Activated CD4-positive, alpha-beta T cell treated with anti-CD3 and anti-CD28 coated beads, Interleukin-2, amount 10 ng/mL, durations not matched to agents 7 days and 5 days (primary cell): ENCODE measurements at regions not wholly inside any gene's neighbourhood (a gene's known extent, or its start where the extent isn't known, plus 50 kb on each side); places are given as distances from the start of the nearest gene placed in this dataset.

Experiments
- CTCF ChIA-PET: fragments of 350-600 bp; sonication (Branson Sonifier 250); formaldehyde crosslinking; loops from one replicate; lab custom pipeline; 2021; ENCODE audit warnings: antibody characterized with exemption; lab: Charles Lee
- POLR2A ChIA-PET: fragments of 350-600 bp; sonication (Branson Sonifier 250); formaldehyde crosslinking; loops from one replicate; lab custom pipeline; 2021; ENCODE audit warnings: antibody characterized with exemption; lab: Charles Lee
- DNase-seq: peaks from one replicate; pipeline ENCODE4 v3.0.0-alpha.2; 2020
- H3K27ac Mint-ChIP-seq: one replicate; pipeline ENCODE4 v1.8.0; 2021; ENCODE audit warnings: mild to moderate bottlenecking, moderate library complexity, mixed read lengths
- H3K27me3 Mint-ChIP-seq: one replicate; pipeline ENCODE4 v1.8.0; 2021; ENCODE audit warnings: mixed read lengths
- H3K36me3 Mint-ChIP-seq: one replicate; pipeline ENCODE4 v1.8.0; 2021; ENCODE audit warnings: low read depth, mixed read lengths
- H3K4me1 Mint-ChIP-seq: one replicate; pipeline ENCODE4 v1.8.0; 2021; ENCODE audit warnings: mixed read lengths
- H3K4me3 Mint-ChIP-seq: one replicate; pipeline ENCODE4 v1.8.0; 2021; ENCODE audit warnings: mild to moderate bottlenecking, moderate library complexity, mixed read lengths
- H3K9me3 Mint-ChIP-seq: one replicate; pipeline ENCODE4 v1.8.0; 2021; ENCODE audit warnings: mixed read lengths

- Mint-ChIP-seq H3K27ac (no peak overlapping the region), H3K4me1 (peaks cover 9% of the 10 kb centered on the region), H3K9me3 (no peaks in the 10 kb centered on the region), H3K4me3 (no peak overlapping the region), H3K36me3 (no peaks in the 10 kb centered on the region), H3K27me3 (peaks cover 18% of the 10 kb centered on the region)
- no peak for DNase-seq
- ChIA-PET POLR2A (no interaction called here), CTCF (interaction anchor here (1.3 kb wide), 1 partner anchor 12 kb away, joined by 4 read pairs; no protein-coding TSS in a partner anchor)
Observed at GRCh38 chr1:200311256-200311655, 98.6 kb downstream of the ZNF281 start.

- Mint-ChIP-seq H3K27me3 (peaks cover 14% of the 10 kb centered on the region), H3K4me3 (no peak overlapping the region), H3K27ac (no peak overlapping the region), H3K4me1 (peaks cover 9% of the 10 kb centered on the region), H3K9me3 (no peaks in the 10 kb centered on the region), H3K36me3 (no peaks in the 10 kb centered on the region)
- ChIA-PET POLR2A (no interaction called here), CTCF (interaction anchor here (0.7 to 1.3 kb wide), 2 partner anchors 12 to 1594 kb away, joined by 4 read pairs; no protein-coding TSS in a partner anchor)
- DNase-seq: no peak
Observed at GRCh38 chr1:200310824-200311223, 99.0 kb downstream of the ZNF281 start.

DNA sequence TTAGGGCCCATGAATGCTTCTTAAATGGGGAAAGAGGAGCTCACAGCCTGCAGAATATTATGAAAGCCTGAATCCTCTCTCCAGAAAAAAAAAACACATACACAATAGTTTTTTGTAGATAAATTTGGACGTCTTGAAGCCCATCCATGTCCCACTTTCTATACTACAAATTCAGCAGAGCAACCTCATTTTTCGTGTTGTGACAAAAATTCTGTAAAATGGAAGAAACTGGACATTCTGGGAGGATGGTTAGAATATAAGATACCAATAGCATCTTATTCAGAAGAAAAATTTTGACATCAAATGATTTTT lies 102.1 kb downstream of the ZNF281 start:
- H3K4me1 Mint-ChIP-seq: peaks cover 18% of the 10 kb centered on the region
- CTCF ChIA-PET: interaction anchor here (0.6 to 2.1 kb wide), 5 partner anchors 11 to 67 kb away, joined by 3 to 5 read pairs (median 3); no protein-coding TSS in a partner anchor
- POLR2A ChIA-PET: no interaction called here
- DNase-seq: no peak
- no peaks in the 10 kb centered on the region for H3K9me3 Mint-ChIP-seq
- no peak overlapping the region for H3K27ac Mint-ChIP-seq
- H3K36me3 Mint-ChIP-seq: no peaks in the 10 kb centered on the region
- no peak overlapping the region for H3K4me3 Mint-ChIP-seq
- H3K27me3 Mint-ChIP-seq: peaks cover 5% of the 10 kb centered on the region

DNA sequence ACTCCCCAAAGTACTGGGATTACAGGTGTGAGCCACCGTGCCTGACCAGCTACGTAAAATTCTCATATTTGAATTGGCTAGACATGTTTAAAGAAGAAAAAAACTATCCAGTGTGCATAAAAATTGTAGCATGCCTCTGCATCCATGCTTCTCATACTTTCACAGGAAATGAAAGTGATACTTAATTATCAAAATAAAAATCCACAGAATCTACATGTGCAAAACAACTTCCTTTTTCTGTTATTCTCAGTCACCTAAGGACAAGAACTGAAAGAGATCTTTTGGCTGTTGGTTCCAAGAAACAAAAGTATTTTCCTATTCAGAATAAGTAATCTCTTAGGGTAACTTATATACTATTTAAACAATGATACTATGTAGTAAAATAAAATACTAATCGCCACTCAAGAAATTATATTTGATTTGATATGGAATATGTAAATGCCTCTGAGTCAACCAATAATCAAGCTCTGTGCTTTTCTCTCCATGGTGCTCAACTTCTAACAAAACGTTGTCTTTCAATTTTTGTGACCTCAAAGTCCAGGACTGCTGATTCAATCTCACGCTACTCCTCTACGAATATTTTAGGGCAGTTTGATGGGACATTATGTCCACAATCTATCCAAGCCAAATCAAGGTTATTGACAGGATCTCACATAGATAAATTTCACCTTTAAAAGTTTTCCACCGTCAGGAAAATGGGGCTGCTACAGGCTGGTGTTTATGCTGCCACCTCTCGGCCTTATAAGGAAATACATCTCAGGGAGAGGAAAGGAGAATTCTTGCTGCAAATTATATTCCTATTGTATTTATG lies 102.7 kb downstream of the ZNF281 start:
- H3K27ac Mint-ChIP-seq: peak overlapping the region; percentile 82

GRCh38 chr1:200305806-200306205 lies 104.0 kb downstream of the ZNF281 start:
- DNase-seq: no peak
- H3K27ac Mint-ChIP-seq: no peak overlapping the region
- no peaks in the 10 kb centered on the region for H3K36me3 Mint-ChIP-seq
- peaks cover 9% of the 10 kb centered on the region for H3K27me3 Mint-ChIP-seq
- H3K9me3 Mint-ChIP-seq: no peaks in the 10 kb centered on the region
- peaks cover 25% of the 10 kb centered on the region for H3K4me1 Mint-ChIP-seq
- ChIA-PET CTCF (interaction anchor here (0.7 to 2.1 kb wide), 5 partner anchors 10 to 1510 kb away, joined by 3 to 5 read pairs (median 4); no protein-coding TSS in a partner anchor), POLR2A (no interaction called here)
- H3K4me3 Mint-ChIP-seq: no peak overlapping the region

More for the DNA sequence above, 102.7 kb downstream of the ZNF281 start:
- peak overlapping the region; percentile 48 for H3K4me3 Mint-ChIP-seq
- ChIA-PET CTCF (interaction anchor here (0.6 to 2.1 kb wide), 4 partner anchors 11 to 46 kb away, joined by 3 to 5 read pairs (median 4); no protein-coding TSS in a partner anchor), POLR2A (no interaction called here)
- peak; percentile 22 for DNase-seq
- H3K36me3 Mint-ChIP-seq: no peaks in the 10 kb centered on the region
- H3K4me1 Mint-ChIP-seq: peaks cover 22% of the 10 kb centered on the region
- H3K9me3 Mint-ChIP-seq: no peaks in the 10 kb centered on the region
- peaks cover 8% of the 10 kb centered on the region for H3K27me3 Mint-ChIP-seq

DNA sequence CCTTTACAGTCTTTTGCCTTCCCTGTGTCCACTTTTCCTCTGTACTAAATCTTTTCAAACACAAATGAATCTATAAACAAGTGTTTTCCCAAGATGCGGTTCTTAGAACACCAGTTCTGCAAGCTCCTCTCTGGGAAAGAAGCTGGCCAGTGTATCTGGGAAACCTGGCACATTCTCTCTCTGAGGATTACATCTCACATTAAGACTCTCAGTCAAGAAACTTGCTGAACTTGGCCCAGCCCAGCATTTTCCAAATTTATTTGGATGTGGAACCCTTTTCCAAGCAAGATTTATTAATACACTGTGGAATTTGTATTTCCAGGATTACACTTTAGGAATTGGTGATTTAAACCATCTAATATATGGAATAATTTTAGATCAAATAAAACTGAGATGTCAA lies 105.7 kb downstream of the ZNF281 start:
- no peak for DNase-seq
- CTCF ChIA-PET: interaction anchor here (0.7 to 2.1 kb wide), 2 partner anchors 14 to 507 kb away, joined by 4 to 7 read pairs; no protein-coding TSS in a partner anchor
- H3K27ac Mint-ChIP-seq: no peak overlapping the region
- no peak overlapping the region for H3K4me3 Mint-ChIP-seq
- H3K9me3 Mint-ChIP-seq: no peaks in the 10 kb centered on the region
- no peaks in the 10 kb centered on the region for H3K36me3 Mint-ChIP-seq
- POLR2A ChIA-PET: no interaction called here
- H3K4me1 Mint-ChIP-seq: peaks cover 25% of the 10 kb centered on the region
- H3K27me3 Mint-ChIP-seq: peaks cover 20% of the 10 kb centered on the region

GRCh38 chr1:200302921-200303290 lies 106.9 kb downstream of the ZNF281 start:
- peaks cover 25% of the 10 kb centered on the region for H3K4me1 Mint-ChIP-seq
- ChIA-PET POLR2A (no interaction called here), CTCF (interaction anchor here (0.5 to 1.4 kb wide), 2 partner anchors 41 to 92 kb away, joined by 3 read pairs; no protein-coding TSS in a partner anchor)
- peak overlapping the region; percentile 82 for H3K4me3 Mint-ChIP-seq
- no peaks in the 10 kb centered on the region for H3K9me3 Mint-ChIP-seq
- no peaks in the 10 kb centered on the region for H3K36me3 Mint-ChIP-seq
- peak overlapping the region; percentile 78 for H3K27ac Mint-ChIP-seq
- DNase-seq: no peak
- H3K27me3 Mint-ChIP-seq: peaks cover 20% of the 10 kb centered on the region

- Mint-ChIP-seq H3K9me3 (no peaks in the 10 kb centered on the region), H3K4me1 (peaks cover 22% of the 10 kb centered on the region), H3K27ac (peak overlapping the region; percentile 78), H3K27me3 (peaks cover 20% of the 10 kb centered on the region), H3K36me3 (no peaks in the 10 kb centered on the region), H3K4me3 (peak overlapping the region; percentile 82)
- POLR2A ChIA-PET: interaction anchor here (0.6 kb wide), 2 partner anchors 19 to 50 kb away, joined by 4 to 5 read pairs; no protein-coding TSS in a partner anchor
- CTCF ChIA-PET: interaction anchor here (0.5 to 1.4 kb wide), 4 partner anchors 23 to 93 kb away, joined by 3 read pairs; no protein-coding TSS in a partner anchor
- peak; percentile 72 for DNase-seq
Observed at GRCh38 chr1:200302192-200302920, 107.5 kb downstream of the ZNF281 start.

DNA sequence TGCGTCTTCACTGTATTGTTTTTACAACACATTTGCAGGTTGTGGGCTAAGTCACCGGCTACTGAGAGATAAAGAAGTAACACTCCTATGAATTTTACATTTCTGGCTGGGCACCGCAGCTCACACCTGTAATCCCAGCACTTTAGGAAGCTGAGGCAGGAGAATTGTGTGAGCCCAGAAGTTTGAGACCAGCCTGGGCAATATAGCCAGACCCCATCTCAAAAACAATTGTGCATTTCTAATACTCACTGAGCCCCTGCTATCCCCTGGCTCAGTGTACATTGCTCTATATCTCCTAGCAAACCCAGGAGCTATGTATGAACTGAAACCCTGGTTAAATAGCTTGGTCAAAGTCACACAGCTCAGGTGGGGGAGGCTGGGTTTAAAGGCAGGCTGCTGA lies 108.7 kb downstream of the ZNF281 start:
- Mint-ChIP-seq H3K4me1 (peaks cover 16% of the 10 kb centered on the region), H3K9me3 (no peaks in the 10 kb centered on the region), H3K36me3 (no peaks in the 10 kb centered on the region), H3K27me3 (peaks cover 20% of the 10 kb centered on the region), H3K27ac (no peak overlapping the region), H3K4me3 (no peak overlapping the region)
- POLR2A ChIA-PET: no interaction called here
- CTCF ChIA-PET: interaction anchor here (1.3 kb wide), 2 partner anchors 25 to 37 kb away, joined by 3 read pairs; no protein-coding TSS in a partner anchor
- DNase-seq: no peak

- Mint-ChIP-seq H3K27ac (no peak overlapping the region), H3K4me3 (no peak overlapping the region), H3K36me3 (no peaks in the 10 kb centered on the region), H3K27me3 (peaks cover 20% of the 10 kb centered on the region), H3K4me1 (peaks cover 15% of the 10 kb centered on the region), H3K9me3 (no peaks in the 10 kb centered on the region)
- CTCF ChIA-PET: interaction anchor here (0.9 kb wide), 1 partner anchor 11 kb away, joined by 4 read pairs; no protein-coding TSS in a partner anchor
- POLR2A ChIA-PET: interaction anchor here (0.7 kb wide), 1 partner anchor 126 kb away, joined by 3 read pairs; no protein-coding TSS in a partner anchor
- DNase-seq: no peak
Observed at GRCh38 chr1:200299571-200299970, 110.3 kb downstream of the ZNF281 start.

- no peaks in the 10 kb centered on the region for H3K36me3 Mint-ChIP-seq
- no peak for DNase-seq
- H3K4me1 Mint-ChIP-seq: peaks cover 16% of the 10 kb centered on the region
- H3K27me3 Mint-ChIP-seq: peaks cover 18% of the 10 kb centered on the region
- H3K4me3 Mint-ChIP-seq: no peak overlapping the region
- ChIA-PET CTCF (interaction anchor here (0.6 to 1.5 kb wide), 3 partner anchors 22 to 338 kb away, joined by 3 to 4 read pairs (median 3); no protein-coding TSS in a partner anchor), POLR2A (no interaction called here)
- no peaks in the 10 kb centered on the region for H3K9me3 Mint-ChIP-seq
- H3K27ac Mint-ChIP-seq: no peak overlapping the region
Observed at GRCh38 chr1:200298242-200298641, 111.6 kb downstream of the ZNF281 start.

DNA sequence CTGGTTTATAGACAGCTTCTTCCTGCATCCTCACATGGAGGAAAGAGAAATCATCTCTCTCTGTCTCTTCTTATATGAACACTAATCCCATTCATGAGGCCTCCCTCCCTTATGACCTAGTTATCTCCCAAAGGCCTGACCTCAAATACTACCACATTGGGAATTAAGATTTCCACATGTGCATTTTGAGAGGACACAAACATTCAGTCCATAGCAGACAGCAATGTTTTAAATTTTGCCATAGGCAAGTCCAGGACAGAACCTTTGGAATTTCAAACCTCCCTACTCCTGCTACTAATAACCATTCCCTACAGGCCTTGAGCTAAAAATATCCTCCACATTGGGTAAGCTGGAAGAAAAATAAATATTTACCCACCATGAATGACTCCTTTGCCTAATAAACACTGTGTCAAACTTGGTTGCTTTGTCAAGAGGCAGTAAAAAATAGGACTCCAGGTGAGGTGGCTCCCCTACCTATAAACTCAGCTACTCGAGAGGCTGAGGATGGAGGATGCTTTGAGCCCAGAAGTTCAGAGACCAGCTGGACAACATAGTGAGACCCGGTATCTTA lies 113.7 kb downstream of the ZNF281 start:
- H3K36me3 Mint-ChIP-seq: no peaks in the 10 kb centered on the region

More for the DNA sequence above, 113.7 kb downstream of the ZNF281 start:
- POLR2A ChIA-PET: no interaction called here
- CTCF ChIA-PET: interaction anchor here (0.9 to 1.3 kb wide), 3 partner anchors 11 to 153 kb away, joined by 3 to 5 read pairs (median 4); no protein-coding TSS in a partner anchor
- no peak for DNase-seq
- Mint-ChIP-seq H3K4me3 (no peak overlapping the region), H3K4me1 (peaks cover 5% of the 10 kb centered on the region), H3K9me3 (no peaks in the 10 kb centered on the region), H3K27me3 (peaks cover 18% of the 10 kb centered on the region), H3K27ac (no peak overlapping the region)
